ENCODE measurements at regions not wholly inside any gene's neighbourhood (a gene's known extent, or its start where the extent isn't known, plus 50 kb on each side); places are given as distances from the start of the nearest gene placed in this dataset.

- TF ChIP-seq CTCF (optimal IDR thresholded peaks at IDR 0.05 in 1 of 3, IDR thresholded peaks at IDR 0.05 in 1 of 3, conservative IDR thresholded peaks at IDR 0.05 in 1 of 3; ENCODE audit: extremely low read depth in 1 of 3, insufficient read depth in 2 of 3, low read length in 3 of 3) (no peak), EZH2 (IDR thresholded peaks at IDR 0.05; ENCODE audit: low read length) (no peak)
Measured at GRCh38 chr12:131239384-131240094, 285.8 kb downstream of the ADGRD1 start.

Data from keratinocyte (primary cell).